Endothelial cell of umbilical vein (primary cell): ENCODE measurements at regions not wholly inside any gene's neighbourhood (a gene's known extent, or its start where the extent isn't known, plus 50 kb on each side); places are given as distances from the start of the nearest gene placed in this dataset.

Experiments used
- POLR2A ChIP-seq: IDR thresholded peaks from 2 replicates; pipeline ENCODE4 v1.6.1; 2012; ENCODE audit warnings: low read depth, mild to moderate bottlenecking, control low read depth, low read length
- TF ChIP-seq, protein P1 (sequence below), 2 donors: IDR thresholded peaks; 1 replicate in 1 of 2; 2 replicates in 1 of 2; pipeline ENCODE4 v1.5.1; 2011; ENCODE audit warnings: low read length in 2 of 2, mild to moderate bottlenecking in 2 of 2, moderate library complexity in 2 of 2, control low read depth in 1 of 2, inconsistent platforms in 1 of 2, low read depth in 1 of 2; ENCODE audit not compliant: insufficient read depth in 1 of 2; ENCODE audit errors: extremely low read depth in 1 of 2

- TF ChIP-seq, protein P1, sequence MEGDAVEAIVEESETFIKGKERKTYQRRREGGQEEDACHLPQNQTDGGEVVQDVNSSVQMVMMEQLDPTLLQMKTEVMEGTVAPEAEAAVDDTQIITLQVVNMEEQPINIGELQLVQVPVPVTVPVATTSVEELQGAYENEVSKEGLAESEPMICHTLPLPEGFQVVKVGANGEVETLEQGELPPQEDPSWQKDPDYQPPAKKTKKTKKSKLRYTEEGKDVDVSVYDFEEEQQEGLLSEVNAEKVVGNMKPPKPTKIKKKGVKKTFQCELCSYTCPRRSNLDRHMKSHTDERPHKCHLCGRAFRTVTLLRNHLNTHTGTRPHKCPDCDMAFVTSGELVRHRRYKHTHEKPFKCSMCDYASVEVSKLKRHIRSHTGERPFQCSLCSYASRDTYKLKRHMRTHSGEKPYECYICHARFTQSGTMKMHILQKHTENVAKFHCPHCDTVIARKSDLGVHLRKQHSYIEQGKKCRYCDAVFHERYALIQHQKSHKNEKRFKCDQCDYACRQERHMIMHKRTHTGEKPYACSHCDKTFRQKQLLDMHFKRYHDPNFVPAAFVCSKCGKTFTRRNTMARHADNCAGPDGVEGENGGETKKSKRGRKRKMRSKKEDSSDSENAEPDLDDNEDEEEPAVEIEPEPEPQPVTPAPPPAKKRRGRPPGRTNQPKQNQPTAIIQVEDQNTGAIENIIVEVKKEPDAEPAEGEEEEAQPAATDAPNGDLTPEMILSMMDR (IDR thresholded peaks at IDR 0.05; ENCODE audit: extremely low read depth in 1 of 2, insufficient read depth in 1 of 2, low read depth in 1 of 2, low read length in 2 of 2): no peak
- no peak for TF ChIP-seq POLR2A
Observed at GRCh38 chr2:122575076-122575475, 819.6 kb downstream of the TSN start.
